ENCODE measurements at regions not wholly inside any gene's neighbourhood (a gene's known extent, or its start where the extent isn't known, plus 50 kb on each side); places are given as distances from the start of the nearest gene placed in this dataset.

DNA sequence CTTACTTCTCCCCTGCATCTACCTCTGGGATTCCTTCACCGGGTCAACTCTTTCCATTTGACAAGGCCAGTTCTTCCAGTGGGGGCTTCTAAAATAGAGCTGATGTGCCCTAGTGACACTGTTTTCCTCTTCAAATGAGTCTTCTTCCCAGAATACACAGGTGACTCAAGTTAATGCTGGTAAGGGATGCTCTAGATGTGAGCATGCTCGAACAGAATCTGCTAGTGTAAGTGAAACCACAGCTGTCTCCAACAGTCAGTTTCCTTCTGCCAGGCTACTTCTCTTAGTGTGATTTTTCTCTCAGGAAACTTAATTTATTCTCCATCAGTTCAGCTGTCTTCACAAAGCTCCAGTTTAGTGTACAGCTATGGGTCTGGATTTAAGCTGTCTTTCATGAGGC is 194.9 kb upstream of the C1orf87 start:
- TF ChIP-seq, protein P1, sequence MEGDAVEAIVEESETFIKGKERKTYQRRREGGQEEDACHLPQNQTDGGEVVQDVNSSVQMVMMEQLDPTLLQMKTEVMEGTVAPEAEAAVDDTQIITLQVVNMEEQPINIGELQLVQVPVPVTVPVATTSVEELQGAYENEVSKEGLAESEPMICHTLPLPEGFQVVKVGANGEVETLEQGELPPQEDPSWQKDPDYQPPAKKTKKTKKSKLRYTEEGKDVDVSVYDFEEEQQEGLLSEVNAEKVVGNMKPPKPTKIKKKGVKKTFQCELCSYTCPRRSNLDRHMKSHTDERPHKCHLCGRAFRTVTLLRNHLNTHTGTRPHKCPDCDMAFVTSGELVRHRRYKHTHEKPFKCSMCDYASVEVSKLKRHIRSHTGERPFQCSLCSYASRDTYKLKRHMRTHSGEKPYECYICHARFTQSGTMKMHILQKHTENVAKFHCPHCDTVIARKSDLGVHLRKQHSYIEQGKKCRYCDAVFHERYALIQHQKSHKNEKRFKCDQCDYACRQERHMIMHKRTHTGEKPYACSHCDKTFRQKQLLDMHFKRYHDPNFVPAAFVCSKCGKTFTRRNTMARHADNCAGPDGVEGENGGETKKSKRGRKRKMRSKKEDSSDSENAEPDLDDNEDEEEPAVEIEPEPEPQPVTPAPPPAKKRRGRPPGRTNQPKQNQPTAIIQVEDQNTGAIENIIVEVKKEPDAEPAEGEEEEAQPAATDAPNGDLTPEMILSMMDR (conservative IDR thresholded peaks at IDR 0.05), result no peak
- no peak for TF ChIP-seq EZH2 (IDR thresholded peaks at IDR 0.05; ENCODE audit: low read depth)
